ENCODE measurements at regions not wholly inside any gene's neighbourhood (a gene's known extent, or its start where the extent isn't known, plus 50 kb on each side); places are given as distances from the start of the nearest gene placed in this dataset.

DNA sequence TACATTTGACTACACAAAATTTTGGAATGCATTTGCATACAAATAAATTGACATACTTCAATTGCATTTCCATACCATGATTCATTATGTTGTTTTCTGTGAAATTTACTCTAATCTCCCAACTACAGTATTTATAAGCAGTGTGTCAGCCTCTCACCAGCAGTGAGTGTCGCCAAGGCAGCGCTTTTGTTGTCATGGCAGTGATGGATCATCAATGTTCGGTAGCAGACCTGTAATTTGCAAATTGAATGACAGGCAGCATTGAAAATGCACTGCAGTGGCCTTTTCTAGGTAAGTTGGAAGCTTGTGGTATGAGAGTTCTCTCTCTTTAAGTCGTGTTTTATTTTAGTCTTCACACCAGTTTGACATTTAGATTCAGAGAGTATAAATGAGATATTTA is 534.1 kb downstream of the PCDH17 start:
- TF ChIP-seq, protein P1, sequence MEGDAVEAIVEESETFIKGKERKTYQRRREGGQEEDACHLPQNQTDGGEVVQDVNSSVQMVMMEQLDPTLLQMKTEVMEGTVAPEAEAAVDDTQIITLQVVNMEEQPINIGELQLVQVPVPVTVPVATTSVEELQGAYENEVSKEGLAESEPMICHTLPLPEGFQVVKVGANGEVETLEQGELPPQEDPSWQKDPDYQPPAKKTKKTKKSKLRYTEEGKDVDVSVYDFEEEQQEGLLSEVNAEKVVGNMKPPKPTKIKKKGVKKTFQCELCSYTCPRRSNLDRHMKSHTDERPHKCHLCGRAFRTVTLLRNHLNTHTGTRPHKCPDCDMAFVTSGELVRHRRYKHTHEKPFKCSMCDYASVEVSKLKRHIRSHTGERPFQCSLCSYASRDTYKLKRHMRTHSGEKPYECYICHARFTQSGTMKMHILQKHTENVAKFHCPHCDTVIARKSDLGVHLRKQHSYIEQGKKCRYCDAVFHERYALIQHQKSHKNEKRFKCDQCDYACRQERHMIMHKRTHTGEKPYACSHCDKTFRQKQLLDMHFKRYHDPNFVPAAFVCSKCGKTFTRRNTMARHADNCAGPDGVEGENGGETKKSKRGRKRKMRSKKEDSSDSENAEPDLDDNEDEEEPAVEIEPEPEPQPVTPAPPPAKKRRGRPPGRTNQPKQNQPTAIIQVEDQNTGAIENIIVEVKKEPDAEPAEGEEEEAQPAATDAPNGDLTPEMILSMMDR (conservative IDR thresholded peaks at IDR 0.05 in 1 of 2, IDR thresholded peaks at IDR 0.05 in 1 of 2; ENCODE audit: extremely low read depth in 1 of 2, insufficient read depth in 1 of 2, low read depth in 1 of 2, low read length in 2 of 2) = no peak
- no peak for TF ChIP-seq EZH2 (IDR thresholded peaks at IDR 0.05; ENCODE audit: borderline replicate concordance, low read length)

Measured in mammary epithelial cell (primary cell).